KMS-11 (cell line): ENCODE measurements at regions not wholly inside any gene's neighbourhood (a gene's known extent, or its start where the extent isn't known, plus 50 kb on each side); places are given as distances from the start of the nearest gene placed in this dataset.

Experiments
- H2AFZ ChIP-seq: fragments of 200-600 bp; sonication (generic); 2 replicates; pipeline ENCODE4 v1.6.1; 2016; ENCODE audit warnings: antibody characterized with exemption, mixed run types, low read depth
- H3K27ac ChIP-seq: fragments of 200-600 bp; sonication (generic); 2 replicates; pipeline ENCODE4 v1.6.1; 2016; ENCODE audit warnings: mild to moderate bottlenecking, mixed run types
- H3K27me3 ChIP-seq: fragments of 200-600 bp; sonication (generic); 2 replicates; pipeline ENCODE4 v1.6.1; 2017; ENCODE audit warnings: mild to moderate bottlenecking, low read depth, mixed run types, moderate library complexity; ENCODE audit not compliant: insufficient read depth
- H3K36me3 ChIP-seq: fragments of 200-600 bp; sonication (generic); 2 replicates; pipeline ENCODE4 v1.6.1; 2017; ENCODE audit warnings: mild to moderate bottlenecking, mixed run types; ENCODE audit not compliant: insufficient read depth
- H3K4me1 ChIP-seq: fragments of 200-600 bp; sonication (generic); 2 replicates; pipeline ENCODE4 v1.6.1; 2016; ENCODE audit warnings: mild to moderate bottlenecking, low read depth, mixed run types; ENCODE audit not compliant: poor library complexity, severe bottlenecking
- H3K4me2 ChIP-seq: fragments of 200-600 bp; sonication (generic); 2 replicates; pipeline ENCODE4 v1.7.0; 2016; ENCODE audit warnings: mild to moderate bottlenecking, mixed run types
- H3K4me3 ChIP-seq: fragments of 200-600 bp; sonication (generic); IDR thresholded peaks from 2 replicates; pipeline ENCODE4 v1.6.1; 2017; ENCODE audit warnings: low read depth, low read length, mixed read lengths; ENCODE audit not compliant: insufficient read depth
- H3K79me2 ChIP-seq: fragments of 200-600 bp; sonication (generic); 2 replicates; pipeline ENCODE4 v1.6.1; 2016; ENCODE audit warnings: low read depth, mixed run types; ENCODE audit not compliant: insufficient read depth
- H3K9ac ChIP-seq: fragments of 200-600 bp; sonication (generic); 2 replicates; pipeline ENCODE4 v1.6.1; 2016; ENCODE audit warnings: mild to moderate bottlenecking, mixed run types
- H4K20me1 ChIP-seq: fragments of 200-600 bp; sonication (generic); 2 replicates; pipeline ENCODE4 v1.6.1; 2016; ENCODE audit warnings: mild to moderate bottlenecking, mixed run types; ENCODE audit not compliant: insufficient read depth
- TF ChIP-seq, protein P1 (sequence below): fragments of 200-600 bp; sonication (generic); conservative IDR thresholded peaks from 2 replicates; pipeline ENCODE4 v1.6.1; 2017; ENCODE audit warnings: low read depth, mild to moderate bottlenecking, antibody characterized with exemption, low read length, moderate library complexity, mixed read lengths

GRCh38 chr4:125725957-125726525 lies 411.3 kb downstream of the FAT4 start:
- Histone ChIP-seq H3K4me1 (no peaks in the 10 kb centered on the region), H3K79me2 (no peaks in the 10 kb centered on the region), H3K4me2 (no peak overlapping the region), H3K9ac (no peak overlapping the region), H3K27ac (no peak overlapping the region), H3K27me3 (no peaks in the 10 kb centered on the region), H2AFZ (no peak overlapping the region), H4K20me1 (no peaks in the 10 kb centered on the region), H3K36me3 (no peaks in the 10 kb centered on the region), H3K4me3 (no peak overlapping the region)
- TF ChIP-seq, protein P1, sequence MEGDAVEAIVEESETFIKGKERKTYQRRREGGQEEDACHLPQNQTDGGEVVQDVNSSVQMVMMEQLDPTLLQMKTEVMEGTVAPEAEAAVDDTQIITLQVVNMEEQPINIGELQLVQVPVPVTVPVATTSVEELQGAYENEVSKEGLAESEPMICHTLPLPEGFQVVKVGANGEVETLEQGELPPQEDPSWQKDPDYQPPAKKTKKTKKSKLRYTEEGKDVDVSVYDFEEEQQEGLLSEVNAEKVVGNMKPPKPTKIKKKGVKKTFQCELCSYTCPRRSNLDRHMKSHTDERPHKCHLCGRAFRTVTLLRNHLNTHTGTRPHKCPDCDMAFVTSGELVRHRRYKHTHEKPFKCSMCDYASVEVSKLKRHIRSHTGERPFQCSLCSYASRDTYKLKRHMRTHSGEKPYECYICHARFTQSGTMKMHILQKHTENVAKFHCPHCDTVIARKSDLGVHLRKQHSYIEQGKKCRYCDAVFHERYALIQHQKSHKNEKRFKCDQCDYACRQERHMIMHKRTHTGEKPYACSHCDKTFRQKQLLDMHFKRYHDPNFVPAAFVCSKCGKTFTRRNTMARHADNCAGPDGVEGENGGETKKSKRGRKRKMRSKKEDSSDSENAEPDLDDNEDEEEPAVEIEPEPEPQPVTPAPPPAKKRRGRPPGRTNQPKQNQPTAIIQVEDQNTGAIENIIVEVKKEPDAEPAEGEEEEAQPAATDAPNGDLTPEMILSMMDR: no peak

DNA sequence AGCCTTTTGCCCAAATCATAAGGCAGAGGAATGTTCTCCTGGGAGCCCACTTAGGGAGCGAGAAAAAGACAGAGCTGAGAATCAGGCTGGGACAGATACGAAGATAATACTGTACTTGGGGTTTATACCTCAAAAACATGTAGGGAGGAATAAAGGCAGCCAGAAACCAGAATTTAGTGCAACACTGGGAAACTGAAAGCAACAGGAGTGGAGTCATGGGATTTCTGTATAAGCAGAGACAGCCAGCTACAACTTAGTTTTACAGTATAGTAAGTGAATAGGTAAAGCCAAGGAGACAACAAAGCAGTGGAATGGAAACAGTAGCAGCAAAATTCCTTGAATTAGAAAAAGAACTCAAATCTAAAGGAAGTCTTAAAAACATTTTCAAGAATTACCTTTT lies 413.2 kb downstream of the FAT4 start:
- H3K4me1 ChIP-seq: no peaks in the 10 kb centered on the region
- no peak overlapping the region for H3K4me3 ChIP-seq
- H3K4me2 ChIP-seq: no peak overlapping the region
- no peaks in the 10 kb centered on the region for H3K36me3 ChIP-seq
- H4K20me1 ChIP-seq: no peaks in the 10 kb centered on the region
- H3K27me3 ChIP-seq: no peaks in the 10 kb centered on the region
- H3K9ac ChIP-seq: no peak overlapping the region
- H3K27ac ChIP-seq: no peak overlapping the region
- H2AFZ ChIP-seq: no peak overlapping the region
- TF ChIP-seq, protein P1: no peak
- no peaks in the 10 kb centered on the region for H3K79me2 ChIP-seq

GRCh38 chr4:125728568-125728967 lies 413.8 kb downstream of the FAT4 start:
- H3K27ac ChIP-seq: no peak overlapping the region

GRCh38 chr4:125729171-125729570 lies 414.4 kb downstream of the FAT4 start:
- no peaks in the 10 kb centered on the region for H3K79me2 ChIP-seq
- no peak overlapping the region for H3K4me3 ChIP-seq
- H3K4me2 ChIP-seq: no peak overlapping the region
- no peak overlapping the region for H3K9ac ChIP-seq
- H3K27me3 ChIP-seq: no peaks in the 10 kb centered on the region
- H3K27ac ChIP-seq: no peak overlapping the region
- TF ChIP-seq, protein P1: no peak
- no peaks in the 10 kb centered on the region for H3K4me1 ChIP-seq
- no peaks in the 10 kb centered on the region for H4K20me1 ChIP-seq
- no peaks in the 10 kb centered on the region for H3K36me3 ChIP-seq
- H2AFZ ChIP-seq: no peak overlapping the region

More at GRCh38 chr4:125728568-125728967, 413.8 kb downstream of the FAT4 start:
- no peak overlapping the region for H3K4me3 ChIP-seq
- H3K27me3 ChIP-seq: no peaks in the 10 kb centered on the region
- no peaks in the 10 kb centered on the region for H3K36me3 ChIP-seq
- H3K9ac ChIP-seq: no peak overlapping the region
- no peaks in the 10 kb centered on the region for H3K79me2 ChIP-seq
- no peak overlapping the region for H3K4me2 ChIP-seq
- no peak overlapping the region for H2AFZ ChIP-seq
- H4K20me1 ChIP-seq: no peaks in the 10 kb centered on the region
- no peaks in the 10 kb centered on the region for H3K4me1 ChIP-seq
- TF ChIP-seq, protein P1: no peak
